GM10248 (cell line): ENCODE measurements at regions not wholly inside any gene's neighbourhood (a gene's known extent, or its start where the extent isn't known, plus 50 kb on each side); places are given as distances from the start of the nearest gene placed in this dataset.

Experiments used
- CTCF ChIA-PET: fragments of 300-600 bp; sonication (Branson Sonifier 250); formaldehyde crosslinking; extraction: SDS; loops from one replicate; lab custom pipeline; 2021; ENCODE audit warnings: antibody characterized with exemption; lab: Yijun Ruan, JAX
- POLR2A ChIA-PET: fragments of 350-650 bp; sonication (Branson Sonifier 250); formaldehyde crosslinking; extraction: SDS; loops from one replicate; lab custom pipeline; 2020; ENCODE audit warnings: antibody characterized with exemption; lab: Yijun Ruan, JAX
- DNase-seq: peaks from one replicate; pipeline ENCODE4 v3.0.0; 2012; ENCODE audit errors: extremely low spot score
- CTCF ChIP-seq: IDR thresholded peaks from 2 replicates; pipeline ENCODE4 v1.5.1; 2012; ENCODE audit warnings: mild to moderate bottlenecking, low read depth; ENCODE audit errors: extremely low read depth, missing control alignments, control extremely low read depth

- TF ChIP-seq CTCF = no peak
- CTCF ChIA-PET = interaction anchor here (1.4 kb wide), 1 partner anchor 9 kb away, joined by 3 read pairs; no protein-coding TSS in a partner anchor
- POLR2A ChIA-PET = no interaction called here
- no peak for DNase-seq
Measured at GRCh38 chr2:139478165-139478914, 698.1 kb upstream of the NXPH2 start.

DNA sequence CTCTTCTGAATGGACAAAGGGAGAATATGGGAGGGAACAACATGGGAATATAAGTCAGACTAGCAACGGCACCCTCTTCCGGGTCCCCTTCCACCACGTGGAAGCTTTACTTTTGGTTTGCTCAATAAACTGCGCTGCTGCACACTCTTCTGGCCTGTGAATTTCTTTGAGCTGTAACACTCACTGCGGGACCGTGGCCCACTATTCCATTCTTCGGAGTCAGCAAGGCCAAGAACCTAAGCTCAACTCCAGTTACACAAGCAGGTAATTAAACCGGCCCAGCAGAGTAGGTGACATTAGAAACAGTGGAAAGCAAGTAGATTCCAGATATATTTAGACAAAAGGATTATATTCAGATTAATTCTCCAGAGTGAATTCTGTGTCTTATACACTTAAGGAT lies 697.4 kb upstream of the NXPH2 start:
- TF ChIP-seq CTCF = no peak
- ChIA-PET POLR2A (no interaction called here), CTCF (interaction anchor here (1.4 kb wide), 1 partner anchor 9 kb away, joined by 3 read pairs; no protein-coding TSS in a partner anchor)
- DNase-seq = no peak

DNA sequence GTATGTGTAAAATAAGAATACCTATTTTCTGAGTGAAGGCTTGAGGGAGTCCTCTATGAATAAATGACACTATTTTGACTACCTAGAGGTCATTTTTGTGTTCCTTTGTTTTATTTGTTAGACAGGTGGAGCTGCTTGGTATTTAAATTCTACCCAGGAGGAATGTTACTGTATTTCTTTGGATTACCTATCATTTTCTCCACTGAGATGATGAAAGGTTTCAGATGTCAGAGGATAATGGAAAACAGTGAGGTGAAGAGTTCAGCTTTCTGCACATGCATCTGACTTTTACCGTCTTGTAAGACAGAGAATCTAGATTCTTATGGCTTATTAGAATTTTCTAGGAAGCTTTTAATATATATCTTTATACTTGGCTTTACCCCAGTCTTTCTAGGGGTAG lies 689.8 kb upstream of the NXPH2 start:
- ChIA-PET POLR2A (no interaction called here), CTCF (interaction anchor here (0.9 to 1.0 kb wide), 2 partner anchors 11 to 15 kb away, joined by 3 to 4 read pairs; no protein-coding TSS in a partner anchor)
- no peak for DNase-seq
- TF ChIP-seq CTCF = no peak

DNA sequence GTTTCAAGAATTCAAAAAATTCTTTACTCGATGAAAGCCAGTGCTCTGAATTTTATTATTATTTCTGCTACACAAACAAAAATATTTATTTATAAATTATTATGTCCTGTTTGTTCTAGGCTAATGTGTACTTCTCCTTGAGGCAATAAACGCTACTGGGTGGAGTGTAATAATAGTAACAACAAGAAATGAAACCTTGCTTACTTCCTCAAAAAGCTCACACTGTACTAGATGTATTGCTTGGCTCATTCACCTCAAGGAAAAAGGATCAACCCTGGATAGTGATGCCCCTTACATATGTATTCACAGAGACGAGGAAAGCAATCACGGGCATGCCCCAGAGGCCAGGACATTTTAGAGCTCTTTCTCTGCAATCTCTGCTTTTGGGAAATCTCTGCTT lies 685.6 kb upstream of the NXPH2 start:
- ChIA-PET POLR2A (no interaction called here), CTCF (interaction anchor here (1.2 kb wide), 1 partner anchor 35 kb away, joined by 3 read pairs; no protein-coding TSS in a partner anchor)
- no peak for TF ChIP-seq CTCF
- no peak for DNase-seq

DNA sequence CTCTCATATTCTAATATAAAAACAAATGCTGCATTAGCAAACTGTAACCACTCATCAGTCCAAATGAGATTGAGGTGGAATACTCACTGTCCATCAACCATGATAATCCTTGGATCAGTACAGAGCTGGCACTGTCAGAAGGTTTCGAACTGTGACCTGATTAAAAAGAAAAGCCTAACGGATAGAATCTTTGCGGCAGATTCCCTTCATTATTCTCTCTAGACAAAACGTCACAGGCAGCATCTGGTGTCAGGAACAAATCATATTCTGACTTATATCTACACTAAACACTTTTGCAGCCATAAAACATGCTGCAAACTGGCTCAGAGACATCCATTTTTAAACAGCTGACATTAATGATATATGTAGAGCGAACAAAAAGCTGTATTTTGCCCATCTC lies 677.7 kb upstream of the NXPH2 start:
- no peak for TF ChIP-seq CTCF
- CTCF ChIA-PET = interaction anchor here (1.0 to 1.4 kb wide), 2 partner anchors 14 to 16 kb away, joined by 3 to 5 read pairs; no protein-coding TSS in a partner anchor
- POLR2A ChIA-PET = no interaction called here
- DNase-seq = no peak

DNA sequence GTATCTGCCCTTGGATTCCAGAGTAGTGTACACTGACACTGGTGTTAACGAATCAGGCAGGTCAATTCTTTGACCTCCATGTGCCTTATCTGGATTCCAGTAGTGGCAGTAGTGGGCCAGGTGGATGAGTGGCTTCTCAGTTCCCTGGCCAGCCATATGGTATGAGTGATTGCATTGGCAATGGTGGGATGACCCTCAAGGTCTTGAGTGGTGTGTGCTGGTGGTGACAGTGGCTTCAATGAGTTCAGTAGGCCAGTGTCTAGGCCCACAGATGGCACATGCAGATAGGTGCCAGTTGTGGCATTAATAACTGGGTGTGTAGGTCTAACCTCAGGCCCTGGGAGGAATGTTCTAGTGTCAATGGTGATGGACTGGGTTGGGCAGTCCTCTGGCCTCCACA lies 674.1 kb upstream of the NXPH2 start:
- CTCF ChIA-PET = interaction anchor here (1.1 kb wide), 1 partner anchor 29 kb away, joined by 3 read pairs; no protein-coding TSS in a partner anchor

More for the DNA sequence above, 674.1 kb upstream of the NXPH2 start:
- TF ChIP-seq CTCF = no peak
- DNase-seq = no peak
- POLR2A ChIA-PET = no interaction called here
